Fibroblast of lung (primary cell): ENCODE measurements at regions not wholly inside any gene's neighbourhood (a gene's known extent, or its start where the extent isn't known, plus 50 kb on each side); places are given as distances from the start of the nearest gene placed in this dataset.

Experiments used
- DNase-seq, 2 donors: peaks; one replicate each; pipeline versions ENCODE4 v3.0.0 to v3.0.0-alpha.2; 2010; ENCODE audit warnings: low read depth in 2 of 2
- H2AFZ ChIP-seq: 2 replicates; pipeline ENCODE4 v1.5.1; 2012; ENCODE audit warnings: low read length, control low read depth, inconsistent platforms
- H3K27ac ChIP-seq: 2 replicates; pipeline ENCODE4 v1.5.1; 2011; ENCODE audit warnings: low read length, control low read depth; ENCODE audit not compliant: insufficient read depth
- H3K27me3 ChIP-seq: 2 replicates; pipeline ENCODE4 v1.5.1; 2011; ENCODE audit warnings: mild to moderate bottlenecking, low read length; ENCODE audit not compliant: control insufficient read depth, insufficient read depth
- H3K36me3 ChIP-seq: 2 replicates; pipeline ENCODE4 v1.5.1; 2011; ENCODE audit warnings: low read length; ENCODE audit not compliant: control insufficient read depth, insufficient read depth
- H3K4me1 ChIP-seq: 2 replicates; pipeline ENCODE4 v1.5.1; 2011; ENCODE audit warnings: low read length; ENCODE audit not compliant: control insufficient read depth, insufficient read depth; ENCODE audit errors: extremely low read depth
- H3K4me2 ChIP-seq: 2 replicates; pipeline ENCODE4 v1.5.1; 2011; ENCODE audit warnings: low read length, control low read depth; ENCODE audit not compliant: insufficient read depth; ENCODE audit errors: extremely low read depth
- H3K4me3 ChIP-seq, 4 experiments: fragments of 200-600 bp in 1 of 4; sonication (generic) in 1 of 4; replicated peaks in 1 of 4; 2 replicates each; pipeline ENCODE4 v1.5.1; 2011 to 2016; ENCODE audit warnings: low read length in 4 of 4, low read depth in 3 of 4, mild to moderate bottlenecking in 3 of 4, control low read depth in 2 of 4, inconsistent platforms in 1 of 4, mixed read lengths in 1 of 4; ENCODE audit not compliant: insufficient read depth in 1 of 4; ENCODE audit errors: control extremely low read depth in 1 of 4
- H3K79me2 ChIP-seq: 2 replicates; pipeline ENCODE4 v1.5.1; 2012; ENCODE audit warnings: mild to moderate bottlenecking, low read length, inconsistent platforms; ENCODE audit not compliant: control insufficient read depth, insufficient read depth
- H3K9ac ChIP-seq: 2 replicates; pipeline ENCODE4 v1.5.1; 2011; ENCODE audit warnings: mild to moderate bottlenecking, low read length, control low read depth; ENCODE audit not compliant: insufficient read depth
- H3K9me3 ChIP-seq: 2 replicates; pipeline ENCODE4 v1.5.1; 2012; ENCODE audit warnings: low read depth, low read length; ENCODE audit not compliant: control insufficient read depth, insufficient read depth
- H4K20me1 ChIP-seq: 2 replicates; pipeline ENCODE4 v1.5.1; 2011; ENCODE audit warnings: low read length; ENCODE audit not compliant: control insufficient read depth, insufficient read depth; ENCODE audit errors: extremely low read depth
- CTCF ChIP-seq, 2 donors: IDR thresholded peaks in 1 of 2; conservative IDR thresholded peaks in 1 of 2; 1 replicate in 1 of 2; 2 replicates in 1 of 2; pipeline ENCODE4 v1.5.1; 2011 to 2012; ENCODE audit warnings: low read length in 2 of 2, control low read depth in 1 of 2, inconsistent platforms in 1 of 2, low read depth in 1 of 2, mild to moderate bottlenecking in 1 of 2
- EZH2 ChIP-seq: IDR thresholded peaks from 2 replicates; pipeline ENCODE4 v1.5.1; 2012; ENCODE audit warnings: low read length, control low read depth, mild to moderate bottlenecking; ENCODE audit errors: missing control alignments

- Histone ChIP-seq H4K20me1 (no peaks in the 10 kb centered on the region), H3K4me3 (no peak overlapping the region), H3K27ac (no peak overlapping the region), H3K36me3 (no peaks in the 10 kb centered on the region), H3K79me2 (no peaks in the 10 kb centered on the region), H3K4me2 (no peak overlapping the region), H3K9ac (no peak overlapping the region), H3K4me1 (no peaks in the 10 kb centered on the region), H3K27me3 (no peaks in the 10 kb centered on the region), H2AFZ (no peak overlapping the region), H3K9me3 (no peaks in the 10 kb centered on the region)
- TF ChIP-seq CTCF (conservative IDR thresholded peaks at IDR 0.05 in 1 of 2, IDR thresholded peaks at IDR 0.05 in 1 of 2; ENCODE audit: low read depth in 1 of 2, low read length in 2 of 2), result no peak
- TF ChIP-seq EZH2, result no peak
- DNase-seq, result no peak
These were observed 75.6 kb upstream of the INSIG1 start for GRCh38 chr7:155222061-155222460.

- no peak for DNase-seq
These were observed 75.1 kb upstream of the INSIG1 start for GRCh38 chr7:155222573-155222972.

GRCh38 chr7:155223021-155223420, 74.7 kb upstream of the INSIG1 start:
- Histone ChIP-seq H3K36me3 (no peaks in the 10 kb centered on the region), H3K9me3 (no peaks in the 10 kb centered on the region), H3K9ac (no peak overlapping the region), H3K27ac (no peak overlapping the region), H3K4me3 (no peak overlapping the region), H3K4me2 (no peak overlapping the region), H4K20me1 (no peaks in the 10 kb centered on the region), H3K4me1 (no peaks in the 10 kb centered on the region), H2AFZ (no peak overlapping the region), H3K27me3 (no peaks in the 10 kb centered on the region), H3K79me2 (no peaks in the 10 kb centered on the region)
- TF ChIP-seq CTCF (conservative IDR thresholded peaks at IDR 0.05 in 1 of 2, IDR thresholded peaks at IDR 0.05 in 1 of 2; ENCODE audit: low read depth in 1 of 2, low read length in 2 of 2), result no peak
- no peak for TF ChIP-seq EZH2
- no peak for DNase-seq

More at GRCh38 chr7:155222573-155222972, 75.1 kb upstream of the INSIG1 start:
- Histone ChIP-seq H3K27ac (no peak overlapping the region), H3K9me3 (no peaks in the 10 kb centered on the region), H3K79me2 (no peaks in the 10 kb centered on the region), H2AFZ (no peak overlapping the region), H3K9ac (no peak overlapping the region), H3K36me3 (no peaks in the 10 kb centered on the region), H3K4me1 (no peaks in the 10 kb centered on the region), H4K20me1 (no peaks in the 10 kb centered on the region), H3K27me3 (no peaks in the 10 kb centered on the region), H3K4me2 (no peak overlapping the region), H3K4me3 (no peak overlapping the region)
- TF ChIP-seq EZH2, result no peak
- TF ChIP-seq CTCF (conservative IDR thresholded peaks at IDR 0.05 in 1 of 2, IDR thresholded peaks at IDR 0.05 in 1 of 2; ENCODE audit: low read depth in 1 of 2, low read length in 2 of 2), result no peak
